Gastroesophageal sphincter (tissue), 4 donors: ENCODE measurements at regions not wholly inside any gene's neighbourhood (a gene's known extent, or its start where the extent isn't known, plus 50 kb on each side); places are given as distances from the start of the nearest gene placed in this dataset.

Source experiments
- ATAC-seq: fragments of 150-250 bp; one replicate; pipeline ENCODE4 v1.9.1; 2016; ENCODE audit warnings: mild to moderate bottlenecking, moderate library complexity
- H3K27ac ChIP-seq, 4 donors: fragments of 200-600 bp; sonication (generic) in 3 of 4; 1 replicate in 3 of 4; 2 replicates in 1 of 4; pipeline ENCODE4 v1.5.1; 2016 to 2019
- H3K27me3 ChIP-seq: fragments of 200-600 bp; sonication (generic); one replicate; pipeline ENCODE4 v1.5.1; 2019
- H3K36me3 ChIP-seq, 2 donors: fragments of 200-600 bp; sonication (generic); one replicate each; pipeline ENCODE4 v1.5.1; 2019; ENCODE audit warnings: control low read depth in 1 of 2
- H3K4me1 ChIP-seq, 3 donors: fragments of 200-600 bp; sonication (generic); 1 replicate in 2 of 3; 2 replicates in 1 of 3; pipeline ENCODE4 v1.5.1; 2016 to 2019; ENCODE audit warnings: control low read depth in 2 of 3
- H3K4me3 ChIP-seq, 2 donors: fragments of 200-600 bp; sonication (generic); one replicate each; pipeline ENCODE4 v1.5.1; 2019; ENCODE audit warnings: mild to moderate bottlenecking in 1 of 2, moderate library complexity in 1 of 2
- H3K9me3 ChIP-seq, 3 donors: fragments of 200-600 bp; sonication (generic); one replicate each; pipeline ENCODE4 v1.5.1; 2017 to 2019; ENCODE audit warnings: control low read depth in 2 of 3
- EP300 ChIP-seq: sonication (generic); formaldehyde crosslinking; IDR thresholded peaks from one replicate; pipeline ENCODE4 v1.6.1; 2017; ENCODE audit warnings: antibody characterized with exemption, mild to moderate bottlenecking
- POLR2A ChIP-seq, 2 donors: fragments of 450-650 bp; IDR thresholded peaks; one replicate each; pipeline ENCODE4 v1.6.1; 2017; ENCODE audit warnings: antibody characterized with exemption in 2 of 2, mild to moderate bottlenecking in 2 of 2, moderate library complexity in 1 of 2
- POLR2AphosphoS5 ChIP-seq: sonication (generic); formaldehyde crosslinking; IDR thresholded peaks from one replicate; pipeline ENCODE4 v1.6.1; 2017; ENCODE audit warnings: antibody characterized with exemption
- WGBS, 2 donors: methylation state at CpG; one replicate each; pipeline ENCODE4 v1.1.5; 2018; ENCODE audit warnings: low coverage in 1 of 2; 5-methylcytosine and 5-hydroxymethylcytosine counted together
- TF ChIP-seq, protein P1 (sequence below), 4 experiments: fragments of 200-600 bp in 2 of 4; fragments of 450-650 bp in 2 of 4; sonication (generic) in 1 of 4; IDR thresholded peaks; one replicate each; pipeline ENCODE4 v1.5.1; 2017 to 2019; ENCODE audit warnings: antibody characterized with exemption in 4 of 4, mild to moderate bottlenecking in 2 of 4, moderate library complexity in 2 of 4

DNA sequence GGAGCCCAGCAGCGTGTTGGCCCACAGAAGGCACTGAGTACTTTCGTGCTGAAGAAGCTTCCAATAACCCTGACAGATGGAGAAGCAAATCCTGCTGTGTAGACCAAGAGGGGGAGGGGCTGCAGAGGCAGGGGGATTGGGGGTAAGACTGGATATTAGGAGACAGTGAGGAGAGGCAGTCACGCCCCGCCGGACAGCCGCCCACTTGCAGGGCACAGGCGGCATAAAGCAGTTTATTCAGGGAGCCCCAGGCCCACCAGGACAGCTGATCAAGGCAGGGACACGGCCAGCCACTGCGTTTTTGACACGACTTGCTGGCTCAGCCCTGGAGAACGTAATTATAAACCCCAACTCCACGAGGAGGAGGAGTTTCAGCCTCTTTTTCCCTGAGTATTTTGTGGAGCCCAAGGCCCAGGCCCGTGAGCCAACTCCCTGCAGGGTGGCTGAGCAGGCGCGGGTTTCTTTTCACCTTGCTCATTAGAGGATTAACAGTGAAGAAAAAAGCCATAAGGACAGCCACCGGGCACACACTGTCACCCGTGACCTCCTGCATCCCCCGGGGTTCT is 177.9 kb downstream of the TFAP2C start:
- 35 to 70% methylated on average over 2 to 11 of the region's 18 CpGs for WGBS, 2 donors
- ATAC-seq, result no peak
- no peaks in the 10 kb centered on the region for H3K36me3 ChIP-seq
- peaks cover 74% of the 10 kb centered on the region for H3K27me3 ChIP-seq
- H3K27ac ChIP-seq, result no peak overlapping the region
- H3K9me3 ChIP-seq, result peaks cover 0 to 10% (median 0%) of the 10 kb centered on the region in 3 donors
- H3K4me1 ChIP-seq, result no peaks in the 10 kb centered on the region
- TF ChIP-seq, protein P1, sequence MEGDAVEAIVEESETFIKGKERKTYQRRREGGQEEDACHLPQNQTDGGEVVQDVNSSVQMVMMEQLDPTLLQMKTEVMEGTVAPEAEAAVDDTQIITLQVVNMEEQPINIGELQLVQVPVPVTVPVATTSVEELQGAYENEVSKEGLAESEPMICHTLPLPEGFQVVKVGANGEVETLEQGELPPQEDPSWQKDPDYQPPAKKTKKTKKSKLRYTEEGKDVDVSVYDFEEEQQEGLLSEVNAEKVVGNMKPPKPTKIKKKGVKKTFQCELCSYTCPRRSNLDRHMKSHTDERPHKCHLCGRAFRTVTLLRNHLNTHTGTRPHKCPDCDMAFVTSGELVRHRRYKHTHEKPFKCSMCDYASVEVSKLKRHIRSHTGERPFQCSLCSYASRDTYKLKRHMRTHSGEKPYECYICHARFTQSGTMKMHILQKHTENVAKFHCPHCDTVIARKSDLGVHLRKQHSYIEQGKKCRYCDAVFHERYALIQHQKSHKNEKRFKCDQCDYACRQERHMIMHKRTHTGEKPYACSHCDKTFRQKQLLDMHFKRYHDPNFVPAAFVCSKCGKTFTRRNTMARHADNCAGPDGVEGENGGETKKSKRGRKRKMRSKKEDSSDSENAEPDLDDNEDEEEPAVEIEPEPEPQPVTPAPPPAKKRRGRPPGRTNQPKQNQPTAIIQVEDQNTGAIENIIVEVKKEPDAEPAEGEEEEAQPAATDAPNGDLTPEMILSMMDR (IDR thresholded peaks at IDR 0.05), result no peak
- no peak for TF ChIP-seq POLR2AphosphoS5
- TF ChIP-seq POLR2A (IDR thresholded peaks at IDR 0.05), result no peak
- no peak for TF ChIP-seq EP300
- H3K4me3 ChIP-seq, result no peak overlapping the region

DNA sequence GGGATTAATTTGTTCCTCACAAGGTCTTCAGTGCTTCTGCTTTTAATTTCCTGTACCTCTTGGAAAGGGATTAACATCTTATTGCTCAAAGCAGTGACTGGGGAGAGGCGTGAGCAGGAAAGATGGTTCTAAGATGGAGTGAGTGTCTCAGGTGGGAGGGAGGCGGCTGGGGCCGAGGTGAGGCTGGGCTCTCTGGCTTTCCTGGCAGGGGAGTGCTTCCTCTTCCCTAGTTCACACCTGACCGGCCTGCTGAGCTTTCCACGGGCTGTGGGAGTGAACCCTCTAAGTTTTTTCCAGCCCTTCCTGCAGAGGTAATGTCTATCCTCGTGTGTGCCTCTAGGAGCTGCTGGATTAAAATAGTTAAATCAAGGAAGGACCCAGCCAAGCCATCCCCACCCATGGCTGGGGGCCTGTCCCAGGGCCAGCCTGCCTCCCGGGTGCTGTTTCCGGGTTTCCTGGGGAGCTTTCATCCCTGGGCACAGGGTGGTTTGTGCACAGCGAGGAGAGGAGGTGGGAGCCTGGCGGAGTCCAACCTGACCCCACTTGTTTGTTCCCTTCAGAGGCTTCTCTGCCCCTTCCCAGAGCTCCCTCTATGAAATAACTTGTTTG is 179.1 kb downstream of the TFAP2C start:
- 25 to 60% methylated on average over 4 to 7 of the region's 10 CpGs for WGBS, 2 donors
- Histone ChIP-seq H3K9me3 (peaks cover 0 to 10% (median 0%) of the 10 kb centered on the region in 3 donors), H3K27ac (no peak overlapping the region), H3K4me1 (no peaks in the 10 kb centered on the region), H3K36me3 (no peaks in the 10 kb centered on the region), H3K4me3 (no peak overlapping the region), H3K27me3 (peaks cover 70% of the 10 kb centered on the region)
- TF ChIP-seq, protein P1 (IDR thresholded peaks at IDR 0.05), result no peak
- ATAC-seq, result no peak

DNA sequence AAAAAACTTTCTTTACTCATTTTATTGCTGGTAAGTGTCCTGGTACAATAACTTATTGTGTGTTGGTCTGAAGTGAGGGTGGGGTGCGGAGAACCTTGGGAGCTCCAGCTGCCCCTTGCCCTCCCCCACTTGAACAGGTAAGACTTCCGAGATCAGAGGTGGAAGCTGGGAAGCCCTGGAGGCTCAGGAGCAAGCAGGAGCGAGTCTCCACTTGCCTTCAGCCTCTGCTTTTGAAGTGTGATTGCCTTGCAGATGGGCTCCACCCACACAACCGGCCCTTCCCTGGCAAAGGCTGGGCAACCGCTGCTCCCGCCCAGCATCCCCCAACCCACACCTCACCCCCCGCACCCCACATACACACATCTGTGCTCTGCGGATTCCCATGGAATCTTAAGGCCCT is 179.6 kb downstream of the TFAP2C start:
- no peak overlapping the region for H3K4me3 ChIP-seq
- TF ChIP-seq POLR2AphosphoS5, result no peak
- TF ChIP-seq EP300, result no peak
- no peak for TF ChIP-seq POLR2A (IDR thresholded peaks at IDR 0.05)
- TF ChIP-seq, protein P1 (IDR thresholded peaks at IDR 0.05), result no peak
- no peak for ATAC-seq
- WGBS, 2 donors, result 36 to 80% methylated on average over 1 to 5 of the region's 8 CpGs
- H3K27me3 ChIP-seq, result peaks cover 66% of the 10 kb centered on the region
- H3K27ac ChIP-seq, result no peak overlapping the region
- no peaks in the 10 kb centered on the region for H3K4me1 ChIP-seq
- H3K36me3 ChIP-seq, result no peaks in the 10 kb centered on the region
- peaks cover 0 to 10% (median 0%) of the 10 kb centered on the region in 3 donors for H3K9me3 ChIP-seq

DNA sequence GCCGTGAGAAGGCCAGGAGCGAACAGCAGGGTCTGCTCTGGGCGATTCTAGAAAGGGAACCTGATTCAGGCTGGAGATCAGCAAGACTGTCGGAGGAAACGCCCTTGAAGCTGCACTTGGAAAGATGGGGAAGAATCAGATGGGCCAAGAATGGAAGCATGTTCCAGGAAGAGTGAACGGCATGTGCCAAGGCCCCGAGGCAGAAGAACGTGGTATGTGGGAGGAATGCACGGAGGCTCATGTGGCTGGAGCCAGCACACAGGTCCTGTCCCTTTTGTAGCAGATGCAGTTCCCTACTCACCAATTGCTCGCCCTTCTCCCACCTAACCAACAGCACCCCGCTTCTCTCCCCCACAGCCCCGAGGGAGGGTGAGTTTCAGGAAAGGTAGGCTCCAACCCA is 180.6 kb downstream of the TFAP2C start:
- H3K36me3 ChIP-seq, result no peaks in the 10 kb centered on the region
- TF ChIP-seq, protein P1 (IDR thresholded peaks at IDR 0.05), result no peak
- no peak for TF ChIP-seq EP300
- no peak for TF ChIP-seq POLR2A (IDR thresholded peaks at IDR 0.05)
- no peak for TF ChIP-seq POLR2AphosphoS5
- peaks cover 0 to 10% (median 0%) of the 10 kb centered on the region in 3 donors for H3K9me3 ChIP-seq
- no peak overlapping the region for H3K4me3 ChIP-seq
- no peak for ATAC-seq
- H3K4me1 ChIP-seq, result no peaks in the 10 kb centered on the region
- WGBS, 2 donors, result 89 to 100% methylated on average over 3 to 9 of the region's 12 CpGs
- H3K27me3 ChIP-seq, result peaks cover 58% of the 10 kb centered on the region
- H3K27ac ChIP-seq, result no peak overlapping the region

DNA sequence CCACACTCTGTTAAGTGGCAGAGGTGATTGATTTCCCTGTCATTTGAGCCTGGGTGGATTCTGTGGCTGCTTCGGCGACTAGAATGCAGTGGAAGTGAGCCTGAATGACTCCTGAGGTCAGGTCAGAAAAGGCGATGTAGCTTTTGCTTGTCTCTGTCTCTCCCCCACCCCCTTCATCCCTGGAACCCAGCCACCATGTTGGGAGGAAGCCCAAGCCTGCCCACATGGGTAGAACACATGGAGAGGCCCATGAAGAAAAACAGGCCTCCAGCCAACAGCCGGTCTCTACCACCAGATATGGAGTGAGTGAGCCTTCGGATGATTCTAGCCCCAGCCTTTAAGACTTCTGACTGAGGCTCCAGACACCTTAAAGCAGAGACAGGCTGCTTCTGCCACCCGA is 181.0 kb downstream of the TFAP2C start:
- ATAC-seq, result no peak
- WGBS, 2 donors, result 76% methylated on average over 3 of the region's 6 CpGs; no CpG with 5 or more reads in 1 of the 2 donors
- TF ChIP-seq POLR2AphosphoS5 (no peak), POLR2A (IDR thresholded peaks at IDR 0.05) (no peak), EP300 (no peak)
- TF ChIP-seq, protein P1 (IDR thresholded peaks at IDR 0.05), result no peak
- H3K36me3 ChIP-seq, result no peaks in the 10 kb centered on the region
- H3K4me1 ChIP-seq, result no peaks in the 10 kb centered on the region
- H3K4me3 ChIP-seq, result no peak overlapping the region
- H3K27me3 ChIP-seq, result peaks cover 56% of the 10 kb centered on the region
- H3K27ac ChIP-seq, result no peak overlapping the region
- peaks cover 0 to 10% (median 0%) of the 10 kb centered on the region in 3 donors for H3K9me3 ChIP-seq
